Thoracic aorta (tissue), 2 donors: ENCODE measurements at regions not wholly inside any gene's neighbourhood (a gene's known extent, or its start where the extent isn't known, plus 50 kb on each side); places are given as distances from the start of the nearest gene placed in this dataset.
A peak's percentile ranks its signal among the peaks of the same experiment; 100 is the strongest.

Experiments
- ATAC-seq: fragments of 150-250 bp; one replicate; pipeline ENCODE4 v1.8.0; 2017; ENCODE audit warnings: low read depth; ENCODE audit not compliant: insufficient number of reproducible peaks, low FRiP score
- DNase-seq: peaks from one replicate; pipeline ENCODE4 v3.0.0-alpha.2; 2020; ENCODE audit warnings: low spot score
- H3K27ac ChIP-seq, 2 donors: fragments of 200-600 bp; sonication (generic); 1 replicate in 1 of 2; 2 replicates in 1 of 2; pipeline ENCODE4 v1.5.1; 2016; ENCODE audit warnings: mild to moderate bottlenecking in 2 of 2, moderate library complexity in 2 of 2
- H3K27me3 ChIP-seq: fragments of 200-600 bp; sonication (generic); replicated peaks from 2 replicates; pipeline ENCODE4 v1.6.0; 2016; ENCODE audit warnings: mild to moderate bottlenecking; ENCODE audit not compliant: insufficient read depth
- H3K36me3 ChIP-seq: fragments of 200-600 bp; sonication (generic); one replicate; pipeline ENCODE4 v1.5.1; 2016
- H3K4me1 ChIP-seq, 2 donors: fragments of 200-600 bp; sonication (generic); 1 replicate in 1 of 2; 2 replicates in 1 of 2; pipeline versions ENCODE4 v1.5.1 to v1.6.0; 2016; ENCODE audit warnings: low read depth in 2 of 2, mild to moderate bottlenecking in 1 of 2; ENCODE audit not compliant: control insufficient read depth in 1 of 2
- H3K4me3 ChIP-seq: fragments of 200-600 bp; sonication (generic); 2 replicates; pipeline ENCODE4 v1.5.1; 2016; ENCODE audit warnings: mild to moderate bottlenecking
- H3K9me3 ChIP-seq: fragments of 200-600 bp; sonication (generic); 2 replicates; pipeline ENCODE4 v1.5.1; 2016
- TF ChIP-seq, protein P1 (sequence below): fragments of 200-600 bp; sonication (generic); IDR thresholded peaks from one replicate; pipeline ENCODE4 v1.5.1; 2019; ENCODE audit warnings: antibody characterized with exemption

DNA sequence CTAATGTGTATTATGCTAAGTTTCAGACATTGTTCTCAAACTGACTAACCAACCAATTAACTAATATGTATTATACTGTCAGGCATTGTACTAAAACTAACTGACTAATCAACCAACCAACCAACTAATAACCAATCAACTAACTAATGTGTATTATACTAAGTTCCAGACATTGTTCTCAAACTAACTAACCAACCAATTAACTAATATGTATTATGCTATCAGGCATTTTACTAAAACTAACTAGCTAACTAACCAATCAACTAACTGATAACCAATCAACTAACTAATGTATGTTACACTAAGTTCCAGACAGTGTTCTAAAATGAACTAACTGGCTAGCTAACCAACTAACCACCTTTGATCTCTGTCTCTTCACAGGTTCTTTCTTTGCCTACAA lies 152.3 kb downstream of the SUDS3 start:
- Histone ChIP-seq H3K9me3 (no peaks in the 10 kb centered on the region), H3K27me3 (no peaks in the 10 kb centered on the region), H3K4me1 (peaks cover 0 to 9% of the 10 kb centered on the region in 2 donors), H3K4me3 (no peak overlapping the region), H3K36me3 (no peaks in the 10 kb centered on the region), H3K27ac (no peak overlapping the region)
- TF ChIP-seq, protein P1, sequence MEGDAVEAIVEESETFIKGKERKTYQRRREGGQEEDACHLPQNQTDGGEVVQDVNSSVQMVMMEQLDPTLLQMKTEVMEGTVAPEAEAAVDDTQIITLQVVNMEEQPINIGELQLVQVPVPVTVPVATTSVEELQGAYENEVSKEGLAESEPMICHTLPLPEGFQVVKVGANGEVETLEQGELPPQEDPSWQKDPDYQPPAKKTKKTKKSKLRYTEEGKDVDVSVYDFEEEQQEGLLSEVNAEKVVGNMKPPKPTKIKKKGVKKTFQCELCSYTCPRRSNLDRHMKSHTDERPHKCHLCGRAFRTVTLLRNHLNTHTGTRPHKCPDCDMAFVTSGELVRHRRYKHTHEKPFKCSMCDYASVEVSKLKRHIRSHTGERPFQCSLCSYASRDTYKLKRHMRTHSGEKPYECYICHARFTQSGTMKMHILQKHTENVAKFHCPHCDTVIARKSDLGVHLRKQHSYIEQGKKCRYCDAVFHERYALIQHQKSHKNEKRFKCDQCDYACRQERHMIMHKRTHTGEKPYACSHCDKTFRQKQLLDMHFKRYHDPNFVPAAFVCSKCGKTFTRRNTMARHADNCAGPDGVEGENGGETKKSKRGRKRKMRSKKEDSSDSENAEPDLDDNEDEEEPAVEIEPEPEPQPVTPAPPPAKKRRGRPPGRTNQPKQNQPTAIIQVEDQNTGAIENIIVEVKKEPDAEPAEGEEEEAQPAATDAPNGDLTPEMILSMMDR, result no peak
- ATAC-seq, result no peak
- no peak for DNase-seq

DNA sequence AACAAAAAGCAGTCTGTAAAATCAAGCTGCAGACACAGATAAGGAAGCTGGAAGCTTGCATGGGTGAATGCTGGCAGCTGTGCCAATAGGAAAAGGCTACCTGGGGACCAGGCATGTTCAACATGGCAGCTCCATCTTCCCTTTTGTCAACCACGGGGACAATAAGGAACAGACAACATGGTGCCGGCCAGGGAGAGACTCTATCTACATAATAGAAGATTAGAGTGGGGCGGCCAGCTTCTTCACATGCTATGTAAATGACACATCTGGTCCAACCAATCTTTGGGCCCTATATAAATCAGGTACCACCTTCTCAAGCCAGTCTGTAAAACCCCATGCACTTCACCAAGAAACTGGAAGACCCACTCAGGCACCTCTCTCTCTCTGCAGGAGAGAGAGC lies 157.6 kb downstream of the SUDS3 start:
- no peak for DNase-seq
- peaks cover 10 to 45% of the 10 kb centered on the region in 2 donors for H3K4me1 ChIP-seq
- no peaks in the 10 kb centered on the region for H3K27me3 ChIP-seq
- no peak for ATAC-seq
- no peak overlapping the region for H3K27ac ChIP-seq
- TF ChIP-seq, protein P1, result no peak
- H3K9me3 ChIP-seq, result no peaks in the 10 kb centered on the region
- no peaks in the 10 kb centered on the region for H3K36me3 ChIP-seq
- no peak overlapping the region for H3K4me3 ChIP-seq

DNA sequence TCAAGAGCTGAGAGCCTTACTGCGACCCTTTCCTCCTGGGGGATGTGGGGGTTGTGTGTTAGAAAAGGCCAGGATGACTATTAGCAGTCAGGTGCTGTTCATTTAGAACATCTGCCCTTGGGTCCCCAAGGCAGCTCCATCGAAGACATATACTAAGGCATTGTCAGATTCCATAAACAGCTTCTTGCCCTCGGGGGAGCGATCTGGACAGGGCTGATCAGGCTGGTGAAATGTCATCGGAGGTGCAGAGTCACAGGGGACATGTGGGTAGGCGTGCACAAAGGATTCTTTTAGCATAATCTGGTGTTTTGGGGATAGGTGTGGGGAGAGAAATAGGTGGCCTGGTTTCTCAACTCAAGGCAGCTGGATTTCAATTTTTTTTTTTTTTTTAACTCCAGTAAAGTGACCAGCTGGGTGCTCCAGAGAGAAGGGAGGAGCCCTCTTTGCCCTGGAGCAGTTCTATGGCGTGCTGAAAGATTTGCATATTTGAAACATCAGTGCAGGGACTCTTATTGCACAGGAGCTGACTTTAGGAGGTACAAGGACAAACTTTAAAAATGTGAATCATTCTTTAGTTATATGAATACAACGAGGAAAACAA lies 160.1 kb downstream of the SUDS3 start:
- no peak for ATAC-seq
- no peaks in the 10 kb centered on the region for H3K36me3 ChIP-seq

DNA sequence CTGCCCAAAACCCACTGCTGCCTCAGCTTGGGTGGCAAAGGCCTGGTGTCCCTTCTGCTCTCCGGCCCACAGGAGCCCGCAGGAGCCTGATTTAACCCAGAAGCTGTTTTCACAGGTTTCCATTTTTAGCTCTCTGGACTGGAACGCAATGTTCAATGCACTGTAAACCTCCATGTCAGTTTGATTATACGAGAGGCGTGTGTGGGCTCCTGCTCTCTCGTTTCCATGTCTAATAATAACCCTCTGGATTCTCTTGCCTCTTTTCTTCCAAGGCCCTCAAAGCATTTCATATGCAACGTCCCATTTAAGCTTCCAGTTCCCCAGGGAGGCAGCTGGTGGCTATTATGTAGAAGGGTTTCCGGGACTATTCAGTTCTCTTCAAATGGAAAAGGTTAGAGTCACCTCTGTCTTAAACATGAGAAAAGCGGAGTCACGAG lies 161.1 kb downstream of the SUDS3 start:
- DNase-seq (no peak), ATAC-seq (peak; percentile 57)
- Histone ChIP-seq H3K9me3 (no peaks in the 10 kb centered on the region), H3K4me1 (peaks cover 10 to 40% of the 10 kb centered on the region in 2 donors), H3K4me3 (no peak overlapping the region), H3K27me3 (no peaks in the 10 kb centered on the region), H3K36me3 (no peaks in the 10 kb centered on the region), H3K27ac (peak overlapping the region; percentile 76 to 84)
- TF ChIP-seq, protein P1, result no peak

More for the DNA sequence above, 160.1 kb downstream of the SUDS3 start:
- H3K4me3 ChIP-seq, result no peak overlapping the region
- H3K27me3 ChIP-seq, result no peaks in the 10 kb centered on the region
- no peak for DNase-seq
- peak overlapping the region; percentile 76 to 84 for H3K27ac ChIP-seq
- H3K9me3 ChIP-seq, result no peaks in the 10 kb centered on the region
- TF ChIP-seq, protein P1, result no peak
- H3K4me1 ChIP-seq, result peaks cover 10 to 45% of the 10 kb centered on the region in 2 donors

DNA sequence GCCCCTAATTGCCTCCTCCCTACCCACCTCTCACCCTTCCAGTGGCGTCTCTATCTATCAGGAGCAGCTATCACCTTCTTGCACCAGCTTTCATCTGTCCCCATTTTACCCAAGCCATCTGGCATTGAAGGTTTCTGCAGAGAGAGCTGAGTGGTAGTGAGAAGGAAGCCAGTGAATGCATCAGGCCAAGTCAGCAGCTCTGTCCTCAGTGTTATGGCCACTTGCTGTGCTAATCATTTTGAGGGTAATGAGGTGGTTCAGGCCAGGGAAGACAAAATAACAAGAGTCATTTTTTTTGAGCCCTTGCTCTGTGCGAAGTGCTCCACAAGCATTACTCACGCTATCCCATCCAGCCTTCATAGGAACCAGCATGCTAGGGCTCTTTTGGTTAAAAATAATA lies 164.7 kb downstream of the SUDS3 start:
- H3K4me1 ChIP-seq, result peaks cover 10 to 30% of the 10 kb centered on the region in 2 donors
- no peak overlapping the region for H3K27ac ChIP-seq
- no peak for ATAC-seq
- H3K9me3 ChIP-seq, result no peaks in the 10 kb centered on the region
- DNase-seq, result no peak
- H3K27me3 ChIP-seq, result no peaks in the 10 kb centered on the region
- TF ChIP-seq, protein P1, result no peak
- H3K36me3 ChIP-seq, result no peaks in the 10 kb centered on the region
- H3K4me3 ChIP-seq, result no peak overlapping the region
